ENCODE measurements at regions not wholly inside any gene's neighbourhood (a gene's known extent, or its start where the extent isn't known, plus 50 kb on each side); places are given as distances from the start of the nearest gene placed in this dataset.

DNA sequence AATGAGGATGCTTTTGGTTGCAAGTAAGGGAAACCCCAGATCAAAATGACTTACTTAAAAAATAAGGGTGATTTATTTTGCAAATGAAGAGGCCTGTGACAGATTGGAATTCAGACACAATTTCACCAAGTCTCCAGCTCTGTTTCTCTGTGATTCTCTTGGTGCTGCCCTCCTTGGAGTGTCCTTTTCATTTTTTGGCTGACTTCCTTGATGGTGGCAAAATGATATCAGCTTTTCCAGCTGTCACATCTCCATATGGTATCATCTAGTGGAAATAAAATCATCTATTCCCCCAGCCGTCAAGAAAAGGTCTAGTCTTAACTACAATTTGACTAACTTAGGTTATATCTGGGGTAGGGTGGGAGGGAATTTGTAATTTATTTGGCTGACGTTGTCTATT is 68.5 kb upstream of the SLC25A26 start:
- no peak for DNase-seq (ENCODE audit: low spot score)
- TF ChIP-seq, protein P1, sequence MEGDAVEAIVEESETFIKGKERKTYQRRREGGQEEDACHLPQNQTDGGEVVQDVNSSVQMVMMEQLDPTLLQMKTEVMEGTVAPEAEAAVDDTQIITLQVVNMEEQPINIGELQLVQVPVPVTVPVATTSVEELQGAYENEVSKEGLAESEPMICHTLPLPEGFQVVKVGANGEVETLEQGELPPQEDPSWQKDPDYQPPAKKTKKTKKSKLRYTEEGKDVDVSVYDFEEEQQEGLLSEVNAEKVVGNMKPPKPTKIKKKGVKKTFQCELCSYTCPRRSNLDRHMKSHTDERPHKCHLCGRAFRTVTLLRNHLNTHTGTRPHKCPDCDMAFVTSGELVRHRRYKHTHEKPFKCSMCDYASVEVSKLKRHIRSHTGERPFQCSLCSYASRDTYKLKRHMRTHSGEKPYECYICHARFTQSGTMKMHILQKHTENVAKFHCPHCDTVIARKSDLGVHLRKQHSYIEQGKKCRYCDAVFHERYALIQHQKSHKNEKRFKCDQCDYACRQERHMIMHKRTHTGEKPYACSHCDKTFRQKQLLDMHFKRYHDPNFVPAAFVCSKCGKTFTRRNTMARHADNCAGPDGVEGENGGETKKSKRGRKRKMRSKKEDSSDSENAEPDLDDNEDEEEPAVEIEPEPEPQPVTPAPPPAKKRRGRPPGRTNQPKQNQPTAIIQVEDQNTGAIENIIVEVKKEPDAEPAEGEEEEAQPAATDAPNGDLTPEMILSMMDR (IDR thresholded peaks at IDR 0.05; ENCODE audit: extremely low read depth, missing control alignments): no peak

DNA sequence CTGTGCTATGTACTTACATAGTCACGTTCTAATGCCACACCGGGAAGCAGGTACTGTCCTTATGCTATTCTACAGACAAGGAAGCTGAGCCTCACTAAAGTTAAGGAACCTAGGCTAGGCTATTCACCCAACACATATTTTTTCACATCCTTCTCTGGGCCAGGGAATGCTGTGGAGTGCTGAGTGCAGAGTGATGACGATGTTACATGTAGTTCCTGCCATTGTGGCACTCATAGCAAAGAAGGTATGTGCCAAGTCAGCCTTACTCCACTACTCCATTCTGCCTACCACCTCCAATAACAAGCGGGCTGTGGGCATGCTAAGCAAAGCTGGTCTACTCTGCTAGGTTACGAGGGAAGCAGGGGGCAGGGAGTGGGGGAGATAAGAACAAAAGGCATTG is 69.8 kb upstream of the SLC25A26 start:
- DNase-seq (ENCODE audit: low spot score): no peak
- TF ChIP-seq, protein P1 (IDR thresholded peaks at IDR 0.05; ENCODE audit: extremely low read depth, missing control alignments): no peak

DNA sequence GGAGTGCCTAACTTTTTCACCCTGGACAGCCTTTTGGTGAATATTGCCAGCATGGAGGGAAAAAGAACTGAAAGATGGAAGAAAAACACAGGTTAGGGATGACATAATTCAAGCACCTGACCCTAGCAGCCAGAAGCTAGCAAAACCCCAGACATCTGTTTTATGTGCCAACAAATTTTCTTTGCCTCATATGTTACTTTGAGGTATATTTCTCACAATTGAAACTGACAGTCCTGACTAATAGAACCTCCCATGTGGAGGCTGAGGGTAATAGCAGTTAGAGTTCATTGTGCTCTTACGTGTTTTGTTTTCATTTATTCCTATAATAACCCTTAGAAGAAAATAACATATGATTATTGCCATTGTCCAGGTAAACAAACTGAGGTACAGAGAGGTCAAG is 71.5 kb upstream of the SLC25A26 start:
- TF ChIP-seq, protein P1 (IDR thresholded peaks at IDR 0.05; ENCODE audit: extremely low read depth, missing control alignments): no peak
- no peak for DNase-seq (ENCODE audit: low spot score)

DNA sequence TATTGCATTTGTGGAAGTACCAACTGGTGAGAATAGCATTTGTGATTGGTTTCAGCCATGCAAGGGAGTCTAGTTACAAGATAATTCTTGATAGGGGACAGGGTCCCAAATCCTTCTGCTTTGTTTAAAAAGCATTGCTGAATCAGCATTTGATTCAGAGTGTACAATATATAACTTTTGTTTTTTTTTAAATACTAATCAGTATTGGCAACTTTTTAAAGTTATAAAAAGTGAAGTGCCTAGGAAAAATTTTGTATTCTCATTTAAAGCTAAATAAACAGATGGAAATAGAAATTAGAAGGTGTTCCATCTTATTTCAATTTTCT is 75.4 kb upstream of the SLC25A26 start:
- no peak for DNase-seq (ENCODE audit: low spot score)
- TF ChIP-seq, protein P1 (IDR thresholded peaks at IDR 0.05; ENCODE audit: extremely low read depth, missing control alignments): no peak

DNA sequence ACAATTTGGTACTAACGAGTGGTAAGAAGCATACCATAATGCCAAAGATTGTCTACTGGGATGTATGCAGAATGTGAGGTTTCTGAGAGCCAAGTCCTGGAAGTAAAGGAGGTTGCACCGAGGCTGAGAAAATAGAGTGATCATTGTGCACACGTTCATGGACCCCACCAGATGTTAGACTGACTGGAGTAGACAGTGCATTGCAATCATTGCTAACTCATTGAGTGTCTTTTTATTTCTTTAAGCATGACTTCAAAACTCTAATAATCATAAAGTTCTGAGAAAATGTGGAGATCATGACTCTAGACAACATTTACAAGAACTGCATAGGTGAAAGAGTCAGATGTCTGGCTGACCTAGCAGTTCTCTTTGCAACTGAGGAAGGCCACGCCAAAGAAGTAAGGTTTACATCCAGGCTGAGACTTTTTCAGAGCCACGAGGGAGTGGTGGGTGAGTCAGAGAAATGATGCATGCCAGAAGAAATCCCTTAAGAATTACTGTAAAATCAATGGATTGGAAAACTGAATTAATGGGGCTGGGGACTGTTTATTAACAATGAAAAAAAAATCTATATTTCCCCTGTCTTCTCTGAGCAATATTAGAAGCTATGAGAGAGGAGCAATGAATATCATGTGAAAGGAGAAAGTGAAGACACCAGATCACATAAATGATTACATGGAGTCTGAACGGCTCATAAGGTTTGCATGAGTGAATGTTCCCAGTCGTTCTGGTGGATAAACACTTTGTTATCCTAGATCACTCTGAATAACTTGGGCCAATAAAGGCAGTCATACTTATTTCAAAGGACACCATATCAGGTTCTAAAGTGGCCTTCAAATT is 76.0 kb upstream of the SLC25A26 start:
- DNase-seq (ENCODE audit: low spot score): no peak

DNA sequence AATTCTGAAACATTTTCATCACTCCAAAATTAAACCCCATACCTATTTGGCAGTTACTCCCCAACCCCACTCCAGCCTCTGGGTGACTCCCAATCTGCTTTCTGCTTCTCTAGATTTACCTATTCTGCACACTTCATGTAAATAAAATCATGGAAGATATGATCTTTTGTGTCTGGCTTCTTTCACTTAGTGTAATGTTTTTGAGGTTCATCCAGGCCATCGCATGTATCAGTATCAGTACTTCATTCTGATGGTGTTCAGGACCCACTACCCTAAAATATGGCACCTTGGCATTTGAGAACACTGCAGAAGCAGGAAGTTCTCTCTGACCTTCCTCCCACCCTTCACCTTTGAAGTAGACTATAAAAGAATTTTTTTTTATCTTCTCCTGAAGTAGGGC is 78.7 kb upstream of the SLC25A26 start:
- TF ChIP-seq, protein P1 (IDR thresholded peaks at IDR 0.05; ENCODE audit: extremely low read depth, missing control alignments): no peak

More for the DNA sequence above, 76.0 kb upstream of the SLC25A26 start:
- TF ChIP-seq, protein P1 (IDR thresholded peaks at IDR 0.05; ENCODE audit: extremely low read depth, missing control alignments): no peak

DNA sequence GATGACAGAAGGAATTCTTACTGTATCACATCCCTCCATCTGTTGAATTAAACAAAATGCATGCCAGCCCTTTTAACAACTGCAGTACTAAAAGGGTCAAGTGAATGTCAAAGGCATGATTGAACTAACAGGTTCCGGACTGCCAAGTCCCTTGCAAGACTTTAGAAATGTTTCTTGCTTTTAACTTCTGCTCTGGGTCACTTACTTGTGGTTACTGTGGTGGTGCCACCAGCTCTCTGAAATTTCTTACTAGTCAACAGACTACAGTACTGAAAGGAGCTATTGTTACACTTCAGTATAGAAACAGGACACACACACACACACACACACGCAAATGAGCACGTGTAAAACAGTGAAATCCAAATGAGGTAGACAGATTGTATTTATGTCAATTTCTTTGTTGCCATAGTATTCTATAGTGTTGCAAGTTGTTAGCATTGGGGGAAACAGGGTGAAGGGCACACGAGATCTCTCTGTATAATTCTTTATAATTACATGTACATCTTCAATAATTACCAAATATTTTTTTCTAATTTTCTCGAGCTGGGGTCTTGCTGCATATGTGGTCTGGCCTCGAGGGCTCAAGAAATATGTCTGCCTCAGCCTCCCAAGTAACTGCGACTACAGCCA is 79.9 kb upstream of the SLC25A26 start:
- TF ChIP-seq, protein P1 (IDR thresholded peaks at IDR 0.05; ENCODE audit: extremely low read depth, missing control alignments): no peak
- DNase-seq (ENCODE audit: low spot score): no peak

More for the DNA sequence above, 78.7 kb upstream of the SLC25A26 start:
- no peak for DNase-seq (ENCODE audit: low spot score)

Data from GM20000 (cell line).